H9 (cell line): ENCODE measurements at regions not wholly inside any gene's neighbourhood (a gene's known extent, or its start where the extent isn't known, plus 50 kb on each side); places are given as distances from the start of the nearest gene placed in this dataset.

Experiments used
- DNase-seq: peaks from one replicate; pipeline ENCODE4 v3.0.0-alpha.2; 2017
- H2AFZ ChIP-seq: one replicate; pipeline ENCODE4 v1.6.1; 2013; ENCODE audit warnings: mild to moderate bottlenecking, low read length, control low read depth, moderate library complexity
- H2AK5ac ChIP-seq: 2 replicates; pipeline ENCODE4 v1.6.1; 2013; ENCODE audit warnings: low read length, control low read depth, mixed read lengths; ENCODE audit not compliant: insufficient read length
- H2BK120ac ChIP-seq: one replicate; pipeline ENCODE4 v1.6.1; 2013; ENCODE audit warnings: low read depth, mild to moderate bottlenecking, low read length, control low read depth, inconsistent platforms; ENCODE audit not compliant: poor library complexity, severe bottlenecking
- H2BK12ac ChIP-seq: 2 replicates; pipeline ENCODE4 v1.6.1; 2013; ENCODE audit warnings: low read length, control low read depth, mixed read lengths, low read depth; ENCODE audit not compliant: insufficient read length
- H2BK15ac ChIP-seq: 2 replicates; pipeline ENCODE4 v1.6.1; 2013; ENCODE audit warnings: low read depth, low read length, control low read depth
- H2BK20ac ChIP-seq: one replicate; pipeline ENCODE4 v1.6.1; 2013; ENCODE audit warnings: low read depth, mild to moderate bottlenecking, low read length, control low read depth, inconsistent platforms; ENCODE audit not compliant: poor library complexity, severe bottlenecking
- H2BK5ac ChIP-seq: 2 replicates; pipeline ENCODE4 v1.6.1; 2013; ENCODE audit warnings: low read length, control low read depth, mixed read lengths; ENCODE audit not compliant: insufficient read length
- H3K14ac ChIP-seq: 2 replicates; pipeline ENCODE4 v1.6.1; 2013; ENCODE audit warnings: low read length, control low read depth; ENCODE audit not compliant: insufficient read depth
- H3K18ac ChIP-seq: 2 replicates; pipeline ENCODE4 v1.6.1; 2013; ENCODE audit warnings: low read depth, mild to moderate bottlenecking, mixed read lengths, low read length, control low read depth; ENCODE audit not compliant: insufficient read length
- H3K23ac ChIP-seq: 2 replicates; pipeline ENCODE4 v1.6.1; 2013; ENCODE audit warnings: low read length, control low read depth, mixed read lengths, low read depth; ENCODE audit not compliant: insufficient read length
- H3K23me2 ChIP-seq: 2 replicates; pipeline ENCODE4 v1.6.1; 2013; ENCODE audit warnings: low read depth, mild to moderate bottlenecking, mixed read lengths, low read length, control low read depth; ENCODE audit not compliant: insufficient read length, poor library complexity, severe bottlenecking
- H3K27ac ChIP-seq: 2 replicates; pipeline ENCODE4 v1.5.1; 2013; ENCODE audit warnings: low read length, control low read depth, mixed read lengths, low read depth; ENCODE audit not compliant: insufficient read length
- H3K27me3 ChIP-seq: 2 replicates; pipeline ENCODE4 v1.6.1; 2013; ENCODE audit warnings: low read length, control low read depth, inconsistent platforms; ENCODE audit not compliant: insufficient read depth
- H3K4ac ChIP-seq: 2 replicates; pipeline ENCODE4 v1.6.1; 2013; ENCODE audit warnings: low read depth, mild to moderate bottlenecking, control low read depth, inconsistent platforms, low read length, moderate library complexity
- H3K4me1 ChIP-seq: 2 replicates; pipeline ENCODE4 v1.6.1; 2013; ENCODE audit warnings: low read length, control low read depth, inconsistent platforms; ENCODE audit not compliant: insufficient read depth
- H3K4me2 ChIP-seq: 2 replicates; pipeline ENCODE4 v1.6.1; 2013; ENCODE audit warnings: low read length, control low read depth, mixed read lengths; ENCODE audit not compliant: insufficient read length, insufficient read depth
- H3K56ac ChIP-seq: 2 replicates; pipeline ENCODE4 v1.6.1; 2013; ENCODE audit warnings: low read depth, mild to moderate bottlenecking, mixed read lengths, low read length, control low read depth; ENCODE audit not compliant: insufficient read length
- H3K79me1 ChIP-seq: 2 replicates; pipeline ENCODE4 v1.6.1; 2013; ENCODE audit warnings: low read depth, mild to moderate bottlenecking, moderate library complexity, low read length, control low read depth, inconsistent platforms; ENCODE audit not compliant: insufficient read depth, poor library complexity, severe bottlenecking
- H3K79me2 ChIP-seq: 2 replicates; pipeline ENCODE4 v1.6.1; 2013; ENCODE audit warnings: low read length, control low read depth, inconsistent platforms; ENCODE audit not compliant: insufficient read depth
- H3K9ac ChIP-seq: 2 replicates; pipeline ENCODE4 v1.6.1; 2013; ENCODE audit warnings: low read length, control low read depth, mixed read lengths; ENCODE audit not compliant: insufficient read length; ENCODE audit errors: extremely low read depth
- H3K9me3 ChIP-seq: one replicate; pipeline ENCODE4 v1.6.1; 2013; ENCODE audit warnings: low read depth, low read length, inconsistent platforms; ENCODE audit not compliant: control insufficient read depth
- H3T11ph ChIP-seq: one replicate; pipeline ENCODE4 v1.6.1; 2013; ENCODE audit warnings: mild to moderate bottlenecking, low read length, control low read depth, inconsistent platforms
- H4K20me1 ChIP-seq: one replicate; pipeline ENCODE4 v1.6.1; 2013; ENCODE audit not compliant: control insufficient read depth, insufficient read length, insufficient read depth
- H4K5ac ChIP-seq: 2 replicates; pipeline ENCODE4 v1.6.1; 2013; ENCODE audit warnings: low read depth, mild to moderate bottlenecking, mixed read lengths, low read length, control low read depth; ENCODE audit not compliant: insufficient read length
- H4K8ac ChIP-seq: replicated peaks from 2 replicates; pipeline ENCODE4 v1.6.1; 2013; ENCODE audit warnings: low read length, control low read depth, mixed read lengths, low read depth; ENCODE audit not compliant: insufficient read length
- H4K91ac ChIP-seq: 2 replicates; pipeline ENCODE4 v1.6.1; 2013; ENCODE audit warnings: low read depth, mild to moderate bottlenecking, moderate library complexity, mixed read lengths, low read length, control low read depth; ENCODE audit not compliant: insufficient read length
- H3K27ac Mint-ChIP-seq, 3 experiments: 2 replicates in 2 of 3; 3 replicates in 1 of 3; pipeline ENCODE4 v1.8.0; 2020 to 2021; ENCODE audit warnings: mixed read lengths in 3 of 3, mild to moderate bottlenecking in 1 of 3, moderate library complexity in 1 of 3
- H3K27me3 Mint-ChIP-seq: 2 replicates; pipeline ENCODE4 v1.8.0; 2021; ENCODE audit warnings: low read depth, mild to moderate bottlenecking, moderate library complexity, mixed read lengths
- H3K36me3 Mint-ChIP-seq, 3 experiments: 2 replicates in 2 of 3; 3 replicates in 1 of 3; pipeline ENCODE4 v1.8.0; 2020 to 2021; ENCODE audit warnings: low read depth in 3 of 3, mixed read lengths in 3 of 3; ENCODE audit not compliant: insufficient read depth in 1 of 3
- H3K4me1 Mint-ChIP-seq, 2 experiments: 2 replicates each; pipeline ENCODE4 v1.8.0; 2020; ENCODE audit warnings: mixed read lengths in 2 of 2
- H3K4me3 Mint-ChIP-seq, 2 experiments: 2 replicates in 1 of 2; 3 replicates in 1 of 2; pipeline ENCODE4 v1.8.0; 2020 to 2021; ENCODE audit warnings: mild to moderate bottlenecking in 2 of 2, mixed read lengths in 2 of 2, moderate library complexity in 1 of 2
- H3K9me3 Mint-ChIP-seq, 2 experiments: 2 replicates in 1 of 2; 3 replicates in 1 of 2; pipeline ENCODE4 v1.8.0; 2020; ENCODE audit warnings: mild to moderate bottlenecking in 2 of 2, mixed read lengths in 2 of 2, moderate library complexity in 1 of 2
- CTCF ChIP-seq: fragments of 200-600 bp; sonication (generic); conservative IDR thresholded peaks from 3 replicates; pipeline ENCODE4 v1.8.0; 2021; ENCODE audit warnings: antibody characterized with exemption, mild to moderate bottlenecking
- WGBS: extraction: QIAGEN DNeasy Blood & Tissue Kit; methylation state at CpG from one replicate; pipeline ENCODE4 v1.1.7; 2013; ENCODE audit warnings: missing lambda C conversion rate, low lambda C conversion rate, mixed read lengths; ENCODE audit not compliant: insufficient read length; ENCODE audit errors: extremely low coverage; 5-methylcytosine and 5-hydroxymethylcytosine counted together

- H3K9ac ChIP-seq = no peak overlapping the region
- H3K4ac ChIP-seq = no peak overlapping the region
Measured at GRCh38 chr2:20115902-20116301, 64.5 kb upstream of the LAPTM4A start.

More at GRCh38 chr2:20115902-20116301, 64.5 kb upstream of the LAPTM4A start:
- H2BK5ac ChIP-seq = no peak overlapping the region
- H3K4me1 Mint-ChIP-seq = no peaks in the 10 kb centered on the region
- no peak overlapping the region for H3K14ac ChIP-seq
- no peaks in the 10 kb centered on the region for H3K27me3 ChIP-seq
- no peaks in the 10 kb centered on the region for H3K9me3 ChIP-seq
- no peak for TF ChIP-seq CTCF
- H3K27ac ChIP-seq = no peak overlapping the region
- no peak overlapping the region for H2BK15ac ChIP-seq
- peaks cover 0 to 2% of the 10 kb centered on the region in 2 experiments; a peak in 1 of 5 replicates for H3K9me3 Mint-ChIP-seq
- H2AK5ac ChIP-seq = no peak overlapping the region
- no peaks in the 10 kb centered on the region for H3K4me1 ChIP-seq
- H2BK12ac ChIP-seq = no peak overlapping the region
- no peak overlapping the region for H3K4me2 ChIP-seq
- H3K4me3 Mint-ChIP-seq = no peak overlapping the region
- no peak overlapping the region; a peak in 1 of 7 replicates for H3K27ac Mint-ChIP-seq
- H4K91ac ChIP-seq = no peak overlapping the region
- no peaks in the 10 kb centered on the region; the same call in none of the 2 replicates for H3K27me3 Mint-ChIP-seq
- no peaks in the 10 kb centered on the region for H3K36me3 Mint-ChIP-seq
- no CpG with 5 or more reads among the region's 4 CpGs for WGBS
- H3K79me2 ChIP-seq = no peaks in the 10 kb centered on the region
- no peak for DNase-seq
- no peak overlapping the region for H3T11ph ChIP-seq
- H3K79me1 ChIP-seq = no peaks in the 10 kb centered on the region
- no peak overlapping the region for H3K56ac ChIP-seq
- no peaks in the 10 kb centered on the region for H4K20me1 ChIP-seq
- H4K5ac ChIP-seq = no peak overlapping the region
- no peak overlapping the region for H3K18ac ChIP-seq
- no peak overlapping the region for H2AFZ ChIP-seq
- no peak overlapping the region for H3K23ac ChIP-seq
- no peak overlapping the region for H2BK20ac ChIP-seq
- no peaks in the 10 kb centered on the region for H3K23me2 ChIP-seq
- no peak overlapping the region for H2BK120ac ChIP-seq
- H4K8ac ChIP-seq = no peak overlapping the region
